CD14-positive monocyte (primary cell): ENCODE measurements at regions not wholly inside any gene's neighbourhood (a gene's known extent, or its start where the extent isn't known, plus 50 kb on each side); places are given as distances from the start of the nearest gene placed in this dataset.

Source experiments
- DNase-seq, 3 donors: peaks; one replicate each; pipeline ENCODE4 v3.0.0-alpha.2; 2011 to 2022
- H2AFZ ChIP-seq: 2 replicates; pipeline ENCODE4 v1.6.0; 2012; ENCODE audit warnings: mild to moderate bottlenecking, low read depth, low read length, inconsistent platforms; ENCODE audit not compliant: insufficient read depth, poor library complexity, severe bottlenecking
- H3K27ac ChIP-seq, 2 donors: 1 replicate in 1 of 2; 2 replicates in 1 of 2; pipeline ENCODE4 v1.5.1; 2012 to 2013; ENCODE audit warnings: low read length in 2 of 2, control low read depth in 1 of 2, inconsistent platforms in 1 of 2, low read depth in 1 of 2, mild to moderate bottlenecking in 1 of 2
- H3K27me3 ChIP-seq, 2 donors: one replicate each; pipeline versions ENCODE4 v1.6.0 to v1.6.1; 2011 to 2013; ENCODE audit warnings: low read length in 2 of 2; ENCODE audit not compliant: control insufficient read depth in 2 of 2, insufficient read depth in 2 of 2
- H3K36me3 ChIP-seq, 2 donors: replicated peaks in 1 of 2; 1 replicate in 1 of 2; 2 replicates in 1 of 2; pipeline versions ENCODE4 v1.5.1 to v1.6.1; 2012 to 2013; ENCODE audit warnings: low read length in 2 of 2, control low read depth in 1 of 2, inconsistent platforms in 1 of 2, mild to moderate bottlenecking in 1 of 2; ENCODE audit not compliant: insufficient read depth in 2 of 2, control insufficient read depth in 1 of 2
- H3K4me1 ChIP-seq, 2 donors: 1 replicate in 1 of 2; 2 replicates in 1 of 2; pipeline versions ENCODE4 v1.5.1 to v1.6.1; 2012 to 2013; ENCODE audit warnings: low read length in 2 of 2, control low read depth in 1 of 2, inconsistent platforms in 1 of 2, mild to moderate bottlenecking in 1 of 2, moderate library complexity in 1 of 2; ENCODE audit not compliant: insufficient read depth in 2 of 2, control insufficient read depth in 1 of 2
- H3K4me2 ChIP-seq: replicated peaks from 2 replicates; pipeline ENCODE3; 2012; ENCODE audit warnings: low read length, moderate library complexity, mild to moderate bottlenecking; ENCODE audit not compliant: poor library complexity, severe bottlenecking; ENCODE audit errors: extremely low read depth
- H3K4me3 ChIP-seq, 3 experiments: fragments of 200-600 bp in 1 of 3; sonication (generic) in 1 of 3; replicated peaks in 1 of 3; 1 replicate in 2 of 3; 2 replicates in 1 of 3; pipeline ENCODE4 v1.5.1; 2011 to 2013; ENCODE audit warnings: low read length in 3 of 3, mild to moderate bottlenecking in 3 of 3, control low read depth in 2 of 3, low read depth in 2 of 3, inconsistent platforms in 1 of 3, moderate library complexity in 1 of 3
- H3K79me2 ChIP-seq: 2 replicates; pipeline ENCODE4 v1.6.0; 2012; ENCODE audit warnings: mild to moderate bottlenecking, control low read depth, inconsistent platforms, low read length, moderate library complexity; ENCODE audit not compliant: insufficient read depth
- H3K9ac ChIP-seq: 2 replicates; pipeline ENCODE4 v1.6.0; 2017; ENCODE audit warnings: low read length, mild to moderate bottlenecking; ENCODE audit not compliant: insufficient read depth, poor library complexity, severe bottlenecking
- H3K9me3 ChIP-seq, 2 donors: replicated peaks in 1 of 2; 1 replicate in 1 of 2; 2 replicates in 1 of 2; pipeline versions ENCODE4 v1.5.1 to v1.6.1; 2012 to 2013; ENCODE audit warnings: low read length in 2 of 2, control low read depth in 1 of 2; ENCODE audit not compliant: control insufficient read depth in 1 of 2, insufficient read depth in 1 of 2
- H4K20me1 ChIP-seq: 2 replicates; pipeline ENCODE4 v1.6.0; 2012; ENCODE audit warnings: mild to moderate bottlenecking, low read length, control low read depth, moderate library complexity; ENCODE audit not compliant: insufficient read depth
- H3K27ac Mint-ChIP-seq, 7 donors: one replicate each; pipeline ENCODE4 v1.8.0; 2020; ENCODE audit warnings: mild to moderate bottlenecking in 7 of 7, mixed read lengths in 7 of 7, moderate library complexity in 6 of 7, inconsistent platforms in 2 of 7
- H3K27me3 Mint-ChIP-seq, 3 donors: one replicate each; pipeline ENCODE4 v1.8.0; 2021 to 2022; ENCODE audit warnings: low read depth in 3 of 3, mild to moderate bottlenecking in 3 of 3, mixed read lengths in 3 of 3, moderate library complexity in 3 of 3, inconsistent platforms in 1 of 3
- H3K36me3 Mint-ChIP-seq, 2 donors: one replicate each; pipeline ENCODE4 v1.8.0; 2020; ENCODE audit warnings: mixed read lengths in 2 of 2, inconsistent platforms in 1 of 2, mild to moderate bottlenecking in 1 of 2
- H3K4me1 Mint-ChIP-seq: one replicate; pipeline ENCODE4 v1.8.0; 2020; ENCODE audit warnings: mild to moderate bottlenecking, mixed read lengths
- H3K4me3 Mint-ChIP-seq, 2 donors: one replicate each; pipeline ENCODE4 v1.8.0; 2020; ENCODE audit warnings: mild to moderate bottlenecking in 2 of 2, mixed read lengths in 2 of 2, moderate library complexity in 1 of 2
- H3K9me3 Mint-ChIP-seq, 7 donors: one replicate each; pipeline ENCODE4 v1.8.0; 2020 to 2022; ENCODE audit warnings: mixed read lengths in 7 of 7, mild to moderate bottlenecking in 6 of 7, moderate library complexity in 6 of 7, inconsistent platforms in 2 of 7
- whole genome bisulfite sequencing: methylation state at CpG from one replicate; pipeline ENCODE4 v1.1.5; 2013; ENCODE audit warnings: missing lambda C conversion rate; ENCODE audit not compliant: insufficient coverage; 5-methylcytosine and 5-hydroxymethylcytosine counted together
- intact Hi-C, 2 donors: fragments of 100-400 bp; cut with micrococcal nuclease; formaldehyde crosslinking; loops; one replicate each; pipeline versions ENCODE4 v1.15.0 to v1.15.1; 2023
- TF ChIP-seq, protein P1 (sequence below): fragments of 200-600 bp; IDR thresholded peaks from one replicate; pipeline ENCODE4 v1.8.0; 2022; ENCODE audit warnings: antibody characterized with exemption, mild to moderate bottlenecking

- H3K4me2 ChIP-seq, result no peak overlapping the region
- H3K4me3 ChIP-seq, result no peak overlapping the region
- no peak overlapping the region for H3K4me3 Mint-ChIP-seq
- H3K36me3 ChIP-seq, result no peaks in the 10 kb centered on the region
- no peaks in the 10 kb centered on the region for H3K4me1 ChIP-seq
- 89% methylated on average over 1 of the region's 4 CpGs for WGBS
- H3K27me3 ChIP-seq, result no peaks in the 10 kb centered on the region
- intact Hi-C loops, result no loop called here
- H3K9me3 Mint-ChIP-seq, result no peaks in the 10 kb centered on the region
- no peaks in the 10 kb centered on the region for H3K9me3 ChIP-seq
- no peaks in the 10 kb centered on the region for H4K20me1 ChIP-seq
- no peak overlapping the region for H3K27ac Mint-ChIP-seq
- no peaks in the 10 kb centered on the region for H3K4me1 Mint-ChIP-seq
- H3K27ac ChIP-seq, result no peak overlapping the region
- H3K9ac ChIP-seq, result no peak overlapping the region
- no peak overlapping the region for H2AFZ ChIP-seq
- H3K79me2 ChIP-seq, result no peaks in the 10 kb centered on the region
- DNase-seq, result no peak
- H3K27me3 Mint-ChIP-seq, result peaks cover 0 to 3% (median 0%) of the 10 kb centered on the region in 3 donors
- no peaks in the 10 kb centered on the region for H3K36me3 Mint-ChIP-seq
- TF ChIP-seq, protein P1, sequence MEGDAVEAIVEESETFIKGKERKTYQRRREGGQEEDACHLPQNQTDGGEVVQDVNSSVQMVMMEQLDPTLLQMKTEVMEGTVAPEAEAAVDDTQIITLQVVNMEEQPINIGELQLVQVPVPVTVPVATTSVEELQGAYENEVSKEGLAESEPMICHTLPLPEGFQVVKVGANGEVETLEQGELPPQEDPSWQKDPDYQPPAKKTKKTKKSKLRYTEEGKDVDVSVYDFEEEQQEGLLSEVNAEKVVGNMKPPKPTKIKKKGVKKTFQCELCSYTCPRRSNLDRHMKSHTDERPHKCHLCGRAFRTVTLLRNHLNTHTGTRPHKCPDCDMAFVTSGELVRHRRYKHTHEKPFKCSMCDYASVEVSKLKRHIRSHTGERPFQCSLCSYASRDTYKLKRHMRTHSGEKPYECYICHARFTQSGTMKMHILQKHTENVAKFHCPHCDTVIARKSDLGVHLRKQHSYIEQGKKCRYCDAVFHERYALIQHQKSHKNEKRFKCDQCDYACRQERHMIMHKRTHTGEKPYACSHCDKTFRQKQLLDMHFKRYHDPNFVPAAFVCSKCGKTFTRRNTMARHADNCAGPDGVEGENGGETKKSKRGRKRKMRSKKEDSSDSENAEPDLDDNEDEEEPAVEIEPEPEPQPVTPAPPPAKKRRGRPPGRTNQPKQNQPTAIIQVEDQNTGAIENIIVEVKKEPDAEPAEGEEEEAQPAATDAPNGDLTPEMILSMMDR, result no peak
These were observed 1006.0 kb upstream of the DIAPH2 start for GRCh38 chrX:95678679-95679078.

- Mint-ChIP-seq H3K27ac (no peak overlapping the region), H3K4me1 (no peaks in the 10 kb centered on the region), H3K27me3 (no peaks in the 10 kb centered on the region), H3K4me3 (no peak overlapping the region), H3K9me3 (peaks cover 0 to 2% (median 0%) of the 10 kb centered on the region in 7 donors), H3K36me3 (no peaks in the 10 kb centered on the region)
- intact Hi-C loops, result no loop called here
- TF ChIP-seq, protein P1, result no peak
- Histone ChIP-seq H3K9me3 (no peaks in the 10 kb centered on the region), H3K27me3 (no peaks in the 10 kb centered on the region), H3K4me1 (no peaks in the 10 kb centered on the region), H3K4me3 (no peak overlapping the region), H3K36me3 (no peaks in the 10 kb centered on the region), H3K79me2 (no peaks in the 10 kb centered on the region), H2AFZ (no peak overlapping the region), H3K9ac (no peak overlapping the region), H3K4me2 (no peak overlapping the region), H4K20me1 (no peaks in the 10 kb centered on the region), H3K27ac (no peak overlapping the region)
- DNase-seq, result no peak
- WGBS, result no CpG with 5 or more reads among the region's 2 CpGs
These were observed 991.3 kb upstream of the DIAPH2 start for GRCh38 chrX:95693365-95693764.
